ENCODE measurements at regions not wholly inside any gene's neighbourhood (a gene's known extent, or its start where the extent isn't known, plus 50 kb on each side); places are given as distances from the start of the nearest gene placed in this dataset.
"Not testable (repeated sequence)": the region's sequence is repeated elsewhere in the genome, so short reads cannot be mapped to it uniquely, and the experiment has no call there.

GRCh38 chr20:12243327-12243726, 325.6 kb downstream of the BTBD3 start:
- no peak overlapping the region for H3K27ac Mint-ChIP-seq
- no peaks in the 10 kb centered on the region for H3K36me3 Mint-ChIP-seq (ENCODE audit: low read depth)
- intact Hi-C loops (cut with micrococcal nuclease), result no loop called here
- no peak overlapping the region for H3K4me3 Mint-ChIP-seq
- peaks cover 8% of the 10 kb centered on the region for H3K9me3 Mint-ChIP-seq
- H3K27me3 Mint-ChIP-seq, result no peaks in the 10 kb centered on the region
- no peaks in the 10 kb centered on the region for H3K4me1 Mint-ChIP-seq (ENCODE audit: low read depth)

- intact Hi-C loops (cut with micrococcal nuclease), result no loop called here
- Mint-ChIP-seq H3K4me3 (no peak overlapping the region), H3K4me1 (ENCODE audit: low read depth) (no peaks in the 10 kb centered on the region), H3K27me3 (no peaks in the 10 kb centered on the region), H3K27ac (no peak overlapping the region), H3K36me3 (ENCODE audit: low read depth) (no peaks in the 10 kb centered on the region), H3K9me3 (peaks cover 8% of the 10 kb centered on the region)
Measured at GRCh38 chr20:12248481-12248880, 330.8 kb downstream of the BTBD3 start.

GRCh38 chr20:12250661-12251060, 333.0 kb downstream of the BTBD3 start:
- H3K4me3 Mint-ChIP-seq; H3K9me3 Mint-ChIP-seq; H3K27ac Mint-ChIP-seq; H3K4me1 Mint-ChIP-seq (ENCODE audit: low read depth); intact Hi-C loops (cut with micrococcal nuclease); H3K36me3 Mint-ChIP-seq (ENCODE audit: low read depth); H3K27me3 Mint-ChIP-seq: not testable (repeated sequence)

GRCh38 chr20:12252793-12253192, 335.1 kb downstream of the BTBD3 start:
- no peaks in the 10 kb centered on the region for H3K27me3 Mint-ChIP-seq
- no peaks in the 10 kb centered on the region for H3K4me1 Mint-ChIP-seq (ENCODE audit: low read depth)
- no peaks in the 10 kb centered on the region for H3K36me3 Mint-ChIP-seq (ENCODE audit: low read depth)
- no peak overlapping the region for H3K4me3 Mint-ChIP-seq
- H3K9me3 Mint-ChIP-seq, result no peaks in the 10 kb centered on the region
- H3K27ac Mint-ChIP-seq, result no peak overlapping the region
- intact Hi-C loops (cut with micrococcal nuclease), result no loop called here

GRCh38 chr20:12255461-12255970, 337.8 kb downstream of the BTBD3 start:
- Mint-ChIP-seq H3K4me3 (no peak overlapping the region), H3K4me1 (ENCODE audit: low read depth) (no peaks in the 10 kb centered on the region), H3K9me3 (no peaks in the 10 kb centered on the region), H3K27me3 (no peaks in the 10 kb centered on the region), H3K27ac (no peak overlapping the region), H3K36me3 (ENCODE audit: low read depth) (no peaks in the 10 kb centered on the region)
- intact Hi-C loops (cut with micrococcal nuclease), result no loop called here

- Mint-ChIP-seq H3K4me3 (no peak overlapping the region), H3K9me3 (no peaks in the 10 kb centered on the region), H3K27ac (no peak overlapping the region), H3K4me1 (ENCODE audit: low read depth) (no peaks in the 10 kb centered on the region), H3K36me3 (ENCODE audit: low read depth) (no peaks in the 10 kb centered on the region), H3K27me3 (no peaks in the 10 kb centered on the region)
- intact Hi-C loops (cut with micrococcal nuclease), result no loop called here
Measured at GRCh38 chr20:12256806-12257205, 339.1 kb downstream of the BTBD3 start.

GRCh38 chr20:12262747-12263146, 345.1 kb downstream of the BTBD3 start:
- Mint-ChIP-seq H3K36me3 (ENCODE audit: low read depth) (no peaks in the 10 kb centered on the region), H3K27me3 (no peaks in the 10 kb centered on the region), H3K4me3 (no peak overlapping the region), H3K9me3 (no peaks in the 10 kb centered on the region), H3K4me1 (ENCODE audit: low read depth) (no peaks in the 10 kb centered on the region), H3K27ac (no peak overlapping the region)
- intact Hi-C loops (cut with micrococcal nuclease), result no loop called here

- no peak overlapping the region for H3K4me3 Mint-ChIP-seq
- intact Hi-C loops (cut with micrococcal nuclease), result no loop called here
- H3K9me3 Mint-ChIP-seq, result no peaks in the 10 kb centered on the region
- no peak overlapping the region for H3K27ac Mint-ChIP-seq
- H3K4me1 Mint-ChIP-seq (ENCODE audit: low read depth), result no peaks in the 10 kb centered on the region
- H3K27me3 Mint-ChIP-seq, result no peaks in the 10 kb centered on the region
- H3K36me3 Mint-ChIP-seq (ENCODE audit: low read depth), result no peaks in the 10 kb centered on the region
Measured at GRCh38 chr20:12264711-12265110, 347.0 kb downstream of the BTBD3 start.

GRCh38 chr20:12265662-12266061, 348.0 kb downstream of the BTBD3 start:
- intact Hi-C loops (cut with micrococcal nuclease), result no loop called here
- no peaks in the 10 kb centered on the region for H3K9me3 Mint-ChIP-seq
- no peak overlapping the region for H3K4me3 Mint-ChIP-seq
- H3K27ac Mint-ChIP-seq, result no peak overlapping the region
- H3K27me3 Mint-ChIP-seq, result no peaks in the 10 kb centered on the region
- H3K36me3 Mint-ChIP-seq (ENCODE audit: low read depth), result no peaks in the 10 kb centered on the region
- H3K4me1 Mint-ChIP-seq (ENCODE audit: low read depth), result no peaks in the 10 kb centered on the region

- H3K4me1 Mint-ChIP-seq (ENCODE audit: low read depth), result no peaks in the 10 kb centered on the region
- intact Hi-C loops (cut with micrococcal nuclease), result no loop called here
- no peaks in the 10 kb centered on the region for H3K36me3 Mint-ChIP-seq (ENCODE audit: low read depth)
- no peaks in the 10 kb centered on the region for H3K27me3 Mint-ChIP-seq
- no peak overlapping the region for H3K4me3 Mint-ChIP-seq
- H3K9me3 Mint-ChIP-seq, result peaks cover 8% of the 10 kb centered on the region
- H3K27ac Mint-ChIP-seq, result no peak overlapping the region
Measured at GRCh38 chr20:12269579-12269978, 351.9 kb downstream of the BTBD3 start.

- intact Hi-C loops (cut with micrococcal nuclease), result no loop called here
- no peaks in the 10 kb centered on the region for H3K4me1 Mint-ChIP-seq (ENCODE audit: low read depth)
- peaks cover 8% of the 10 kb centered on the region for H3K9me3 Mint-ChIP-seq
- H3K27ac Mint-ChIP-seq, result no peak overlapping the region
- no peaks in the 10 kb centered on the region for H3K36me3 Mint-ChIP-seq (ENCODE audit: low read depth)
- no peak overlapping the region for H3K4me3 Mint-ChIP-seq
- H3K27me3 Mint-ChIP-seq, result no peaks in the 10 kb centered on the region
Measured at GRCh38 chr20:12270863-12271262, 353.2 kb downstream of the BTBD3 start.

GRCh38 chr20:12276011-12276673, 358.4 kb downstream of the BTBD3 start:
- intact Hi-C loops (cut with micrococcal nuclease), result no loop called here
- no peaks in the 10 kb centered on the region for H3K4me1 Mint-ChIP-seq (ENCODE audit: low read depth)
- H3K36me3 Mint-ChIP-seq (ENCODE audit: low read depth), result no peaks in the 10 kb centered on the region
- H3K27ac Mint-ChIP-seq, result no peak overlapping the region
- H3K9me3 Mint-ChIP-seq, result peaks cover 8% of the 10 kb centered on the region
- H3K4me3 Mint-ChIP-seq, result no peak overlapping the region
- no peaks in the 10 kb centered on the region for H3K27me3 Mint-ChIP-seq

- Mint-ChIP-seq H3K4me3 (no peak overlapping the region), H3K9me3 (no peaks in the 10 kb centered on the region), H3K27ac (no peak overlapping the region), H3K27me3 (no peaks in the 10 kb centered on the region), H3K36me3 (ENCODE audit: low read depth) (no peaks in the 10 kb centered on the region), H3K4me1 (ENCODE audit: low read depth) (no peaks in the 10 kb centered on the region)
- intact Hi-C loops (cut with micrococcal nuclease), result no loop called here
Measured at GRCh38 chr20:12287575-12287974, 369.9 kb downstream of the BTBD3 start.

- no peaks in the 10 kb centered on the region for H3K36me3 Mint-ChIP-seq (ENCODE audit: low read depth)
- intact Hi-C loops (cut with micrococcal nuclease), result no loop called here
Measured at GRCh38 chr20:12289465-12289864, 371.8 kb downstream of the BTBD3 start.

GRCh38 chr20:12291386-12291785, 373.7 kb downstream of the BTBD3 start:
- intact Hi-C loops (cut with micrococcal nuclease), result no loop called here

More at GRCh38 chr20:12289465-12289864, 371.8 kb downstream of the BTBD3 start:
- H3K27me3 Mint-ChIP-seq, result no peaks in the 10 kb centered on the region
- H3K4me3 Mint-ChIP-seq, result no peak overlapping the region
- H3K9me3 Mint-ChIP-seq, result no peaks in the 10 kb centered on the region
- H3K4me1 Mint-ChIP-seq (ENCODE audit: low read depth), result no peaks in the 10 kb centered on the region
- H3K27ac Mint-ChIP-seq, result no peak overlapping the region

More at GRCh38 chr20:12291386-12291785, 373.7 kb downstream of the BTBD3 start:
- Mint-ChIP-seq H3K4me1 (ENCODE audit: low read depth) (no peaks in the 10 kb centered on the region), H3K27ac (no peak overlapping the region), H3K4me3 (no peak overlapping the region), H3K27me3 (no peaks in the 10 kb centered on the region), H3K9me3 (peaks cover 19% of the 10 kb centered on the region), H3K36me3 (ENCODE audit: low read depth) (no peaks in the 10 kb centered on the region)
